ENCODE measurements at regions not wholly inside any gene's neighbourhood (a gene's known extent, or its start where the extent isn't known, plus 50 kb on each side); places are given as distances from the start of the nearest gene placed in this dataset.
"Not testable (repeated sequence)": the region's sequence is repeated elsewhere in the genome, so short reads cannot be mapped to it uniquely, and the experiment has no call there.

- Histone ChIP-seq H3K27ac (no peak overlapping the region), H3K4me1 (no peaks in the 10 kb centered on the region), H3K36me3 (no peaks in the 10 kb centered on the region), H3K4me3 (no peak overlapping the region), H3K27me3 (peaks cover 0 to 3% (median 0%) of the 10 kb centered on the region in 7 donors), H3K9me3 (no peaks in the 10 kb centered on the region)
- ATAC-seq (peak in 2 of 8 donors; percentile 72 to 79), DNase-seq (no peak)
- intact Hi-C loops (cut with DNase I), result loop anchor here in 3 of 10 donors (10.0 kb wide), 1 partner anchor 236 kb away; no protein-coding TSS in a partner anchor
- WGBS, 2 donors, result 60 to 62% methylated on average over 3 of the region's 3 CpGs
- no peak for TF ChIP-seq CTCF (IDR thresholded peaks at IDR 0.05)
Measured at GRCh38 chr4:67320645-67321044, 224.7 kb downstream of the CENPC start.

GRCh38 chr4:67319607-67320006 is 225.7 kb downstream of the CENPC start:
- not testable (repeated sequence) for H3K9me3 ChIP-seq, H3K27me3 ChIP-seq, H3K4me3 ChIP-seq, DNase-seq, H3K4me1 ChIP-seq, ATAC-seq, H3K27ac ChIP-seq, H3K36me3 ChIP-seq
- WGBS, 2 donors, result 85 to 90% methylated on average over 6 of the region's 6 CpGs
- intact Hi-C loops (cut with DNase I), result loop anchor here in 3 of 10 donors (10.0 kb wide), 1 partner anchor 235 kb away; no protein-coding TSS in a partner anchor

DNA sequence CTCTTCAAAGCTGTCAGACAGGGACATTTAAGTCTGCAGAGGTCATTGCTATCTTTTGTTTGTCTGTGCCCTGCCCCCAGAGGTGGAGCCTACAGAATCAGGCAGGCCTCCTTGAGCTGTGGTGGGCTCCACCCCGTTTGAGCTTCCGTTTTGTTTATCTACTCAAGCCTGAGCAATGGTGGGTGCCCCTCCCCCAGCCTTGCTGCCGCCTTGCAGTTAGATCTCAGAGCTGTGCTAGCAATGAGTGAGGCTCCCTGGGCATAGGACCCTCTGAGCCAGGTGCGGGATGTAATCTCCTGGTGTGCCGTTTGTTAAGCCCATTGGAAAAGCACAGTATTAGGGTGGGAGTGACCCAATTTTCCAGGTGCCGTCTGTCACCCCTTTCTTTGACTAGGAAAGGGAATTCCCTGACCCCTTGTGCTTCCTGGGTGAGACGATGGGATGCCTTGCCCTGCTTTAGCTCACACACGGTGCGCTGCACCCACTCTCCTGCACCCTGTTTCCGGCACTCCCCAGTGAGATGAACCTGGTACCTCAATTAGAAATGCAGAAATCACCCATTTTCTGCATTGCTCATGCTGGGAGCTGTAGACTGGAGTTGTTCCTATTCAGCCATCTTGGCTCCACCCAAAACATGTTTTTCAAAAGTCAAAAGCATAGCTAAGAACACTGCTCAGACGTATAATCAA is 244.7 kb downstream of the CENPC start:
- H3K27ac ChIP-seq; H3K36me3 ChIP-seq; H3K4me3 ChIP-seq; DNase-seq; intact Hi-C loops (cut with DNase I); H3K4me1 ChIP-seq; H3K9me3 ChIP-seq; H3K27me3 ChIP-seq; ATAC-seq: not testable (repeated sequence)
- WGBS, 2 donors, result 75 to 76% methylated on average over 10 to 11 of the region's 11 CpGs

GRCh38 chr4:67292636-67293035 is 252.7 kb downstream of the CENPC start:
- peaks cover 0 to 5% (median 0%) of the 10 kb centered on the region in 11 donors for H3K9me3 ChIP-seq
- no peak overlapping the region for H3K4me3 ChIP-seq
- intact Hi-C loops (cut with DNase I), result loop anchor here in 1 of 10 donors (5.0 kb wide), 1 partner anchor 305 kb away; no protein-coding TSS in a partner anchor
- WGBS, 2 donors, result 36 to 44% methylated on average over 2 of the region's 2 CpGs
- H3K27me3 ChIP-seq, result no peaks in the 10 kb centered on the region
- no peaks in the 10 kb centered on the region for H3K36me3 ChIP-seq
- ATAC-seq (peak in 1 of 8 donors; percentile 29), DNase-seq (no peak)
- no peak overlapping the region for H3K27ac ChIP-seq
- TF ChIP-seq CTCF (IDR thresholded peaks at IDR 0.05), result no peak
- no peaks in the 10 kb centered on the region for H3K4me1 ChIP-seq

DNA sequence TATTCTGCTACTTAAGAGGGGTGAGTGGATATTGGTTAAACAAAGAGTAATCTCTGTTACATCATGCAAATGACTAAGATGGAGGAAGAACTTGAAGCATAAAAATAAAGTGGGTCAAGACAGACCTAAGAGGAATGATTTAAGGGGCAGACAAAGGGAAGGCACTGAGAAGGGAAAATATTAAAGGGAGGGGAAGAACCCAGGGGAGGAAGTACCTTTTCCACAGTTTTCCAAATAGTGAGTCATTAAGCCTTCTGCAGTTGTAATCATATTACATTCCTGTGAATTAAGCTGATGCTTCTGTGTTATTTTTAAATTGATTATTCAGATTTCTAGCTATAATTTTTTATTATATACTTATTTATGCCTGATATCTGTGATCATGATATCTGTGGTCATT is 253.3 kb downstream of the CENPC start:
- Histone ChIP-seq H3K4me3 (no peak overlapping the region), H3K4me1 (no peaks in the 10 kb centered on the region), H3K36me3 (no peaks in the 10 kb centered on the region), H3K27me3 (no peaks in the 10 kb centered on the region), H3K27ac (no peak overlapping the region), H3K9me3 (peaks cover 0 to 11% (median 0%) of the 10 kb centered on the region in 11 donors)
- DNase-seq (no peak), ATAC-seq (no peak)
- no peak for TF ChIP-seq CTCF (IDR thresholded peaks at IDR 0.05)
- intact Hi-C loops (cut with DNase I), result loop anchor here in 1 of 10 donors (5.0 kb wide), 1 partner anchor 305 kb away; no protein-coding TSS in a partner anchor

Measured in heart right ventricle (tissue), 16 donors.